WTC11 (cell line): ENCODE measurements at regions not wholly inside any gene's neighbourhood (a gene's known extent, or its start where the extent isn't known, plus 50 kb on each side); places are given as distances from the start of the nearest gene placed in this dataset.

Source experiments
- ARID4B ChIP-seq: sonication (generic); formaldehyde crosslinking; IDR thresholded peaks from 2 replicates; pipeline ENCODE4 v1.8.0; 2023; ENCODE audit warnings: missing genetic modification reagents, mild to moderate bottlenecking, borderline replicate concordance
- CTCF ChIP-seq: fragments of 200-600 bp; IDR thresholded peaks from 2 replicates; pipeline ENCODE4 v1.8.0; 2022; ENCODE audit warnings: antibody characterized with exemption
- E2F4 ChIP-seq: sonication (generic); formaldehyde crosslinking; IDR thresholded peaks from 2 replicates; pipeline ENCODE4 v1.8.1; 2022; ENCODE audit warnings: low read depth, mild to moderate bottlenecking, moderate library complexity, missing genetic modification reagents, borderline replicate concordance
- FOXP4 ChIP-seq: sonication (generic); formaldehyde crosslinking; IDR thresholded peaks from 2 replicates; pipeline ENCODE4 v1.8.0; 2022; ENCODE audit warnings: mild to moderate bottlenecking, missing genetic modification reagents
- NFYB ChIP-seq: sonication (generic); formaldehyde crosslinking; conservative IDR thresholded peaks from 2 replicates; pipeline ENCODE4 v1.8.0; 2022; ENCODE audit warnings: low read depth, missing genetic modification reagents
- NR1H2 ChIP-seq: sonication (generic); formaldehyde crosslinking; IDR thresholded peaks from 2 replicates; pipeline ENCODE4 v1.9.0; 2021; ENCODE audit warnings: mild to moderate bottlenecking, moderate library complexity, missing genetic modification reagents
- PRDM15 ChIP-seq: sonication (generic); formaldehyde crosslinking; IDR thresholded peaks from 2 replicates; pipeline ENCODE4 v1.8.0; 2022; ENCODE audit warnings: missing genetic modification reagents
- PREB ChIP-seq: sonication (generic); formaldehyde crosslinking; IDR thresholded peaks from 2 replicates; pipeline ENCODE4 v1.8.1; 2022; ENCODE audit warnings: mild to moderate bottlenecking, missing genetic modification reagents, moderate library complexity, borderline replicate concordance
- USF2 ChIP-seq: sonication (generic); formaldehyde crosslinking; IDR thresholded peaks from 2 replicates; pipeline ENCODE4 v1.8.1; 2023; ENCODE audit warnings: mild to moderate bottlenecking, missing genetic modification reagents, moderate library complexity
- ZNF121 ChIP-seq: sonication (generic); formaldehyde crosslinking; IDR thresholded peaks from 2 replicates; pipeline ENCODE4 v1.8.0; 2023; ENCODE audit warnings: missing genetic modification reagents
- ZNF396 ChIP-seq: fragments of 250-450 bp; sonication (Bioruptor Pico); IDR thresholded peaks from 2 replicates; pipeline ENCODE4 v1.8.0; 2021; ENCODE audit warnings: mild to moderate bottlenecking, moderate library complexity, borderline replicate concordance
- ZNF671 ChIP-seq: fragments of 250-450 bp; sonication (Bioruptor Pico); IDR thresholded peaks from 2 replicates; pipeline ENCODE4 v1.8.0; 2021; ENCODE audit warnings: mild to moderate bottlenecking

- TF ChIP-seq E2F4 (no peak), NR1H2 (no peak), PRDM15 (CRISPR knock-in tag) (no peak), ZNF396 (no peak), USF2 (no peak), CTCF (no peak), NFYB (no peak), PREB (CRISPR knock-in tag) (no peak), ZNF671 (CRISPR knock-in tag) (no peak), ARID4B (CRISPR knock-in tag) (no peak), FOXP4 (no peak), ZNF121 (CRISPR knock-in tag) (no peak)
Observed at GRCh38 chr4:178244785-178245184, 802.5 kb upstream of the AGA start.
